ENCODE measurements at regions not wholly inside any gene's neighbourhood (a gene's known extent, or its start where the extent isn't known, plus 50 kb on each side); places are given as distances from the start of the nearest gene placed in this dataset.

- no peak for DNase-seq
Measured at GRCh38 chr12:77300811-77301210, 235.4 kb upstream of the E2F7 start.

GRCh38 chr12:77299910-77300669 is 234.7 kb upstream of the E2F7 start:
- no peak for DNase-seq

- no peak for DNase-seq
Measured at GRCh38 chr12:77299001-77299400, 233.6 kb upstream of the E2F7 start.

GRCh38 chr12:77294016-77294415 is 228.6 kb upstream of the E2F7 start:
- no peak for DNase-seq

DNA sequence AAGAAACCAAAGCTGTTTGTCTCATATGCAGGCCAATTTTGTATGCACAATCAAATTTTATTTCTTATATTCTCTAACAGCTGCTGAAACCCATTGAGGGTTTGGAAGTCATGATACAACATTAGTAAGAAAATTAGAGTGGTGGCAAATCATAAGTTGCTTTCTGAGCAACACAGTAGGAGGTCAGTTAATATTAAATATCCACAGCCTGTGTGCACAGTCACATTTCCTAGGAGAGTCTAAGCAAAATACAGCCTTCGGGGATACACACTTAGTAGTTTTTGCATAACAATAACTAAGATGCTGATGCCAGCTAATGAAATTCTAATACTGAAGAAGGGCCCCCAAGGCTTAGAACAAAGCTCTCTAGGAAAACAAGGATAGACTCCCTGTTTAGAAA is 209.6 kb upstream of the E2F7 start:
- no peak for DNase-seq

DNA sequence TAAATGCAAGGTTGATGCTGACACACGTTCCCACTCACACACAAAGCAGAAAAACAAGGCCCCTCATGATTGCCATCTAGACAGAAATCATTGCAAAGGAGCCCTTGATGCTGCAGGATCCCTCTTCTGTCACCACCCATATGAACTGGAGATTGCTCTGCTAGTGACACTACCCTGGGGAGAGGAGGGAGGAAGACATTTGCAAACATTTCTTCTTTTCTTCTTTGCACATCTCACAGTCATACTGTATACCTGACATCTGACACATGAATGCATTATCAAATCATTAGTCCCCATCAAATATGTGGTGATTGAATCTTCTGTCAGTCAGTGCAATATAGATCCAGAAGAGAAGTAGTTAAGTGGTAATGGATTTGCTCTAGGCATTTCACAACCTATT is 208.5 kb upstream of the E2F7 start:
- DNase-seq = no peak

- DNase-seq = no peak
Measured at GRCh38 chr12:77256956-77257355, 191.6 kb upstream of the E2F7 start.

DNA sequence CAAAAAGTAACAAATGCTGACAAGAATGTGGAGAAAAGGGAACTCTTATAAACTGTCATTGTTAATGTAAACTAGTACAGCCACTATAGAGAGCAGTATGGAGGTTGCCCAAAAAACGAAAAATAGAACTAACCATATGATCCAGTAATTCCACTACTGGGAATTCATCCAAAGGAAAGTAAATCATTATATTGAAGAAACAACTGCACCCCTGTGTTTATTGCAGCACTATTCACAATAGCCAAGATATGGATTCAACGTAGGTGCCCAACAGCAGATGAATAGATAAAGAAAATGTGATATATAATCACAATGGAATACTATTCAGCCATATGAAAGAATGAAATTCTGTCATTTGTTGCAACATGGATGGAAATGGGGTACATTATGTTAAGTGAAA is 188.0 kb upstream of the E2F7 start:
- no peak for DNase-seq

DNA sequence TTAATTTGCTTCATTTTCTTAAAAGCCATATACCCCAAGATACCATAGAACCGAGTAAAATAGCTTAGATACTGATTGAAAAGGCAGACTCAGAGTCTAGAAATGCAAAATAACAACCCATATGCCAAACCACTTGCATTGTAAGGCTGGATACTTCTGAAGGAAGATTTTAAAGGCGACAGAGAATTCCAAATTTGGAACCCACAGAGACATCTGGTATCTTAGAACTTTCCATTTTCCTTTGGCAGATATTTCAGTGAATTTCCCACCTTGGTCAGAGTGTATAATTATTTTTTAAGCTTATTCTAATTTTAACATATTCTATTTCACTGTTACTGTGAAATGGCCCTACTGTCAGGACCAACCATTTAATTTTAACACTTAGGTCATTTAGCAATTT is 186.4 kb upstream of the E2F7 start:
- DNase-seq = no peak

DNA sequence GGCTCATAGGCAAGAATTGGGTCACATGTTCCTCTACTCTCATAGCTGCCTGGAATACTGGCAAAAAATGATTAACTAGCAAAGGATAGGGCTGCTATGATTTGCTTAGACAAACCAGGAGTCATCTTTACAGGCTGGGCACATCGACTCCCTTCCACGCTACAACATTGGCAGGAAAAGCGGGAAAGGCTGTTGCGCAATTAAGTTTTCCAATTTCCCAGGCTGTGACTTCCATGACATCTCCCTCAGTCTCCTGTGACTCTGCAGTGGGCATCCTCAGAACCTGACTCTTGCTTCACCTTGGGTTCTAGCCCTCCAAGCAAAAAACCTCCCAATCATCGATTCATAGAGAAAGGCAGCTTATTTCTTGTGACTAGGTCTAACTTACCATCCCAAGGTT is 184.5 kb upstream of the E2F7 start:
- DNase-seq = no peak

GRCh38 chr12:77248036-77248435 is 182.7 kb upstream of the E2F7 start:
- DNase-seq = no peak

GRCh38 chr12:77247542-77247941 is 182.2 kb upstream of the E2F7 start:
- no peak for DNase-seq

GRCh38 chr12:77243345-77243744 is 178.0 kb upstream of the E2F7 start:
- DNase-seq = no peak

DNA sequence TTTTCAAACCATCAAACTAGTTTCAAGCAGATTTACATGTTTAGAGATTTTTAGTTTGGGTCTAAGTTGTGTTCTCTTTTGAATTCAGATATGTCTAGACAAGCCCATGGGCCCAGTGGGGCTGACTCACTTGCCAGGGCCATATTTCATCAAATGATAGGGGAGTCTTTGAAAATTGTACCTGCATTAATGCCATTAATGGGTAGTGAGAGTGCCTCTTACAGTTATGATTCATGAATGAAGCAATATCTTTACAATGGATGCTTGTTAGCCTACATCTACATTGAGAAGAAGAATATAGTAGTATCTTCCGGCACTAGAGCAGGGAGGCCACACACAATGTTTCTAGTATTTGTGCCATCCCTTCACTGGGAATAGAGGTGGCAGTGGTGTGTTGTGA is 174.2 kb upstream of the E2F7 start:
- DNase-seq = no peak

DNA sequence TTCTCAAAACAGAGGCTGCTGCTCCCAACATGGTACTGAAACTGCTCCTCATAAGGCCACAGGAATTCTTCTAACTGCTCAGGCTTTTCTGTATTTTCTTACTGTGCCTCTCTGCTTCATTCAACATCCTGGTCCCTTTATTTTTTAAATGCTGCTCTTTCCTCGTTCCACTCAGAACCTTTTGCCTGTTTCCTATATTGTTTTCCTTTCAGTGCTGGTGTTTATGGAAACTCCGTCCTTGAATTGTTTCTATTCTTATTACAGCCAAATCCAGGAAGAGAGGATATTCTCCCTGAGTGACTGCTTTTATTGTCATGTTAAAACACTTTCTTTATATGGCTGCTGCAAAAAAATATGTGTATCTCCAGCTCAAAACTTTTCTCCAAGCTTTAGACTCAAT is 173.0 kb upstream of the E2F7 start:
- no peak for DNase-seq

DNA sequence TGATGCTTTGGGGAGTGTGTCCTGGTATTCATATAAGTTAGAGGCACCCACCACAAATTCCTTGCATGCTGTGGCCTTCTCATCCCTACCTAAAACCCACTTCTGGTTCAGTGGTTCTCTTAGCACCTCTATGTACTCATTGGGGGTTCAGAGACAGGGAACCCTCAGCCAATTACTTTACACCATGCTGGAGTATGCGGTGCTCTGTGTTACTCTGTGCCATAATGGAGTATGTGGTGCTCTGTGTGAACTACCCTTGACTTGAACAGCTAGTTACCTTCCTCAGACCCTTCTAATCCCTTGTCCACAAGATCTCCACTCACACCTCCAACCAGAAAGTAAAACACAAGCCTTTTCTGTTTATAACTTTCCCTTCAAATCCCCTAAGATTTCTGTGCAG is 172.5 kb upstream of the E2F7 start:
- no peak for DNase-seq

GRCh38 chr12:77236066-77236465 is 170.7 kb upstream of the E2F7 start:
- DNase-seq = no peak

DNA sequence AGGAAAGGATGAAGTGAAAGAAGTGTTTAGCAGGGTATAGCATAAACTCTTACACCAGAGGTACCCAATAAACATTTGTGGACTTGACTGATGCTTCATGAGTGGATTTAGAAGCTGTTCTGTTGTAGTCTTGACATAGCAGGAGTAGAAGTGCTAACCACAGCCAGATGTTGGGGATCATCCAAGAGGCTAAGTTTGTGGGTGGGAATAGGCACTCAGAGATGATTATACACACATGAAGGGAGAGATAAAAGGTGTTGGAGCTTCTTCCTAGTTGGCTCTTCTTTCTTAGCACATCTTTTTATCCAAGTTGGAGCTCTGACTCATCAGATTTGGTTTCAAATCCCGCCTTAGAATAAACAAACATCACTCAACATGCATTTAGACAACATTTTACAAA is 166.7 kb upstream of the E2F7 start:
- DNase-seq = no peak

GRCh38 chr12:77231501-77231918 is 166.1 kb upstream of the E2F7 start:
- peak in 3 of 56 donors; percentile 0 to 5 (median 1) for DNase-seq

DNA sequence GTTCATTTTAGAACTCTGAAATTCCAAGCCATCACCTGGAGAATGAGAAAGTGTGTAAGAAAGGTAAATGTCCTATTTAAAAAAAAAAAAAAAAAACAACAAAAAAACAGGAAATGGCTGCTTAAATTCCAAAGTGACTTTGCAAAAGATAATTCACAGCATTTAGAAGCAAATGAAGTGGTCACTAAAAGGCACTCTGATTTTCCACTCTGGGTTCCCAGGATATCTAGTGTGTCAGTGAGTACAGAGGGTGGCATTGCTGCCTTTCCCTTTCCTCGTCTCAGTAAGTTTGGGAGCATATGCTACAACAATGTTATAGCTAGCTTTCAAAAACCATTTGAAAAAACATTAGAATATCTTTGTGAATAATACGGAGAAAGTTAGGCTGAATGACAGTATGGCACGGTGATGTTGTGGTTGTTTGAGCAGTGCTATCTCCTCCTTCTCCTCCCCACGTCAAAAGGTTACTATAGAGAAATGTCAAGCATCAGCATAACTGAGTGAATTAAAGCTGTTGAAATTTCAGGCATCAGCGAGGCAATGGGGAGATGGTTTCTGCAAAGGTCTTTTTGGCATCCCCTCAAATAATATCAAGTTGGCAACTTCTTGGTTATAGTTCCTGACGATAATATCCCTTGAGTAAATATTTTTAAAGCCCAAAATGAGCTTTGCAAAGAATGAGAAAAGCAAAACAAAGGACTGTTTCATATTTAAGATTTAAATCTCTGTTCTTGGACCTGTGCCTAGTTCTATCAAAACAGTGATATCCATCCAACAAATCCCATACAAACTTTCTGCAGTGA is 164.5 kb upstream of the E2F7 start:
- no peak for DNase-seq

DNA sequence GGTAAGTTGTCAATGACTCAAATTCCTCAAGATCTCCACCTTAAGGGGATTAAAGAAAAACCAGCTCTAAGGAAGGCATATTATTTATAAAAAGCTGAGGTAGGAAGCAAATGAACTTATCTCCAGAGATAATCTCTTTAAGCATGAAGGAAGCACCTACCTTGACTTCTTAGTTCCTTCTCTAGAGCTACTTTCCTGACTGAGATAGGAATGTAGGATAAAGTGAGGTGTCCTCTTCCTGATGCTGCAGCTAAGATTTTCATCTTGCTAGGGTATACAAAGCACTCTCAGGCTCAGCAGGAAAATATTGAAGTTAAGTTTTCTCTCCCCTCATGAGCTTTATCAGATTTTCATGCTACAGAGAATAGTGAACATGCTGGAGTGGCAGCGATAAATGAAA is 163.0 kb upstream of the E2F7 start:
- DNase-seq = no peak

GRCh38 chr12:77226368-77226767 is 161.0 kb upstream of the E2F7 start:
- DNase-seq = no peak

GRCh38 chr12:77225373-77225772 is 160.0 kb upstream of the E2F7 start:
- no peak for DNase-seq

Data from nucleus accumbens (tissue), 56 donors.